KBM-7 (cell line): ENCODE measurements at regions not wholly inside any gene's neighbourhood (a gene's known extent, or its start where the extent isn't known, plus 50 kb on each side); places are given as distances from the start of the nearest gene placed in this dataset.
"Not testable (repeated sequence)": the region's sequence is repeated elsewhere in the genome, so short reads cannot be mapped to it uniquely, and the experiment has no call there.

ENCODE experiments used
- DNase-seq: peaks from one replicate; pipeline ENCODE4 v3.0.0-alpha.2; 2015
- in situ Hi-C: fragments of 300-500 bp; cut with MboI; formaldehyde crosslinking; loops from 2 replicates; pipeline ENCODE4 v1.14.3; 2020; ENCODE audit warnings: low sequenced_read_pairs, low pct_unique_long_range_greater_than_20kb, mixed read lengths

DNA sequence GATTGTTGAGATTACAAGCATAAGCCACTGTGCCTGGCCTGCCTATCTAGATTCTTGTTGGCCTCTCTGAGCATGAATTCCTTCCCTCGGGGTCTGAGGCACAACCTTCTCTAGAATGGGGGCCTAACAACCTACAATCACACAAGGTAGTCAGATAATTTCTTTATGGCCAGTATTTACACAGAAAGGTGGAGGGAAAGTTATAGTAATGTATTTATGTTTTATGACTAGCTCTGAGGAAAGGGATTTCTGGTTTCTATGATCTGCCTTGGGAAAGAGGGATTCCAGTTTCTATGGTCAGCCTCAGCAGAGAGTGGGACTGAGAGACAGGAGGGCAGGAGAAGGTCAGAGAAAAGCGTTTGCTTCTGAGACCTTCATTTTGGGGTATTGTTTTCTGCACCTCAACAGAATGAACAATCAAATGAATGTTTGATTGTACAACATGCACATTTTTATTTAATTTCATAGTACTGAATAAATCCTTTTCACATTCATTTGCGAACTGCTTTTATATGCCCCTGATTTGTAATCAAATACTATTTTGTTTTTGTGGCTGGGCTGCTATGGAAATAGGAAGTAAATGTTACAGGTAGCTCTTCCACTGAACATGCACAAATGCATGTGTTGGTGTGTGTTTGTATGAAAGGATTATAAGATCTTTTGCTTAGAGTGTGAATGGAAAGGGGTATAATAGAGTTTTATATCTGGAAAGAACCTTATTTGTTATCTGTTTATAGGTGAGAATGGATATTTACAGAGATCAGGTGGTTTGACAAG lies 499.7 kb upstream of the RGS6 start:
- in situ Hi-C loops = no loop called here
- DNase-seq = no peak

GRCh38 chr14:71433303-71433702 lies 498.9 kb upstream of the RGS6 start:
- no peak for DNase-seq
- in situ Hi-C loops = no loop called here

GRCh38 chr14:71435641-71436040 lies 496.6 kb upstream of the RGS6 start:
- DNase-seq, in situ Hi-C loops: not testable (repeated sequence)

GRCh38 chr14:71437870-71438269 lies 494.4 kb upstream of the RGS6 start:
- in situ Hi-C loops = no loop called here
- DNase-seq = no peak

- in situ Hi-C loops = no loop called here
- no peak for DNase-seq
Observed at GRCh38 chr14:71438684-71439083, 493.5 kb upstream of the RGS6 start.

DNA sequence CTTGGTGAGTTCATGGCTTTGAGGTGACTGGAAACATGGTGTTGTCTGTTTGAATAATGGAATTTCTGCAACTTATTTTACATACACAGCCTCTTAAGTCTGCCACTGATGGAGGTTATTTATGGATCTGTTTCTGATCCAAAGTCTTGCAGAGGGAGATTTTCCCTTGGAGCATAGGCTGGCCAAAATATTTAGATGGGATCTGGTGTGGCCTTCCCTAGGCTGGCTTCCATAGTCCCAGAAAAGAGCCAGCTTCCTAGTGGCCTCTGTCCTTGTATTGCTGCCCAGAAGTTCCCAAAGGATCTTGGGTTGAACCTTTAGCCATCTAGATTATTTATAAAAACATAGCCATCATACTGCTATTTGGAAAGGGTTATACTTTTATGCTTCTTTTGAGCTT lies 491.1 kb upstream of the RGS6 start:
- in situ Hi-C loops = no loop called here
- DNase-seq = no peak

DNA sequence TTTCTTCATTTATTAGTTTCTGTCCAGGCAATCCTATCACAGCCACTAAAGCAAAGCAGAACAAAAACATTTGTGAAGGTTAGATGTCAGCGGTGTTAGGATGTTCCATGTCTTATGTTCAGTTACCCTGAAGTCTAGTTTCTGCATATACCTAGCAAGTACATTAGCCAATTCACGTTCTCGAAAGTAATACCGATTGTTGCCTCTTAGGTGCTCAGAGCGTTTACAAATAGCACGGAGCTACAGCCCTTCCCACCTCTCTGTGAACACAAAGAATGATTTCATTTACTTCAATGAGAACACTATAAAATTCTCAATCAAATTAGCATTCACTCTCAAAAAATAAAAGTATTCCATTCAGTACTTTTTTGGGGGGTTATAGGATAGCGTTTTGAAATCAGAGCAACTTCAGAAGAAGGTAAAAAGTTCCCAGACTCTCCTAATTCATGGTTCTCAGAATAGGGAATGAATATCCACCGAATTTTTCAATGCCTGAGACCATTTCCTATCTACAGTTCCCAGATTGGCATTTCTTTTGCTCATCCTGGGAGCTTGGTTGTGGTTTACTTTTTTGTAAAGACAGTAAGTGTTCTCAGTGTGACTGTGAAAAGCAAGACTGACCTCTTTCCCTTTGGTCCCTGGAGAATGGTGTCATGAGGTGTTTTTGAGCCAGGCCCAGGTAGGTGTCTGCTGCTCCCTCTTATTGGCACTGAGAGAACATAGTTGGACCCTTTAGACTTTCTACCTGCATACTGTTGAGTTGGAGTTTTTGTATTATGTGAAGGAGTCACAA lies 488.0 kb upstream of the RGS6 start:
- DNase-seq = no peak
- in situ Hi-C loops = no loop called here

- in situ Hi-C loops = no loop called here
- DNase-seq = no peak
Observed at GRCh38 chr14:71448431-71449315, 483.6 kb upstream of the RGS6 start.

DNA sequence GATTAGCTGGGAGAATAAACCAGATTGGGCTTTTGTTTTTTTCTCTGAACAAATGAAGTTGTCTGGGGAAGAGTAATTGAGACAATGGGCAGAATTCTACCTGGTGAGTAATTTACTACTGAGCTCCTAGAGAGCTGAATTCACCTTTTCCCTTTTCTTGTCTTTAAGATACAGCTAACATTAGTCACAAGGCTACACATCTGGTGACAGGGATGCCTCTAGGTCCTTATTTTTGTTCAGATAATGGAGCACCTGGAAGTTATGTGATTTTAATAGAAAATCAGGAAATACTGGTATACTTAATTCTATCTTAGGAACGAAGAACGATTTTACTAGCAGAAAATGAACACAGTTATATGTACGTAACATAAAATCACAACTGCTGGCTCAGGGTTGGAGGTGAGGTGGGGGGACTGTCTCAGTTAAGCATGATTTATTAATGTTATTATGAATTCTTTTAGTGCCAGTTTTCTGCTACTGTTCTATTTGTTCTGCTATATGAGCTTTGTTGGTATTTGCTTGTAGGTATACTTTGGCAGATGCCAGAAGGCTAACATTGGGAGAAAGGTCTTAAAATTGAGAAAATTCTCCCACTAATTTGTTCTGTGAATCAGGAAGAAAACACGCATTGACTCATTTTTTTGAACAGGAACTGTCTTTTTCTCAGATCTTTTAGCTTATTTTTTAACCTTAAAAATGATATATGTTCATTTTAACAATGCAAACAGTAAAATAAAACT lies 482.7 kb upstream of the RGS6 start:
- in situ Hi-C loops = no loop called here
- DNase-seq = no peak

DNA sequence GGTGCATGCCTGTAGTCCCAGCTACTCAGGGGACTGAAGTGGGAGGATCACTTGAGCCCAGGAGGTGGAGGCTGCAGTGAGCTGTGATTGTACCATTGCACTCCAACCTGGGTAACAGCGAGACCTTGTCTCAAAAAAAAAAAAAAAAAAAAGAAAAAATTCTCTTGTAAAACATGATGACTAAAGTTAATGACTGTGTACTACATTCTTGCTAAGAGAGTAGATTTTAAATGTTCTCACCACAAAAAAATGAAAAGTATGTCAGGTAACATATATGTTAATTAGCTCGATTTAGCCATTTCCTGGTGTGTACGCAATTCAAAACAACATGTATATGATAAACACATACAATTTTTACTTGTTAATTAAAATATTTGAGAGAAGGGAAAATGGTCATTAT lies 480.7 kb upstream of the RGS6 start:
- DNase-seq = no peak
- in situ Hi-C loops = no loop called here

GRCh38 chr14:71452539-71452938 lies 479.7 kb upstream of the RGS6 start:
- in situ Hi-C loops = no loop called here
- no peak for DNase-seq

DNA sequence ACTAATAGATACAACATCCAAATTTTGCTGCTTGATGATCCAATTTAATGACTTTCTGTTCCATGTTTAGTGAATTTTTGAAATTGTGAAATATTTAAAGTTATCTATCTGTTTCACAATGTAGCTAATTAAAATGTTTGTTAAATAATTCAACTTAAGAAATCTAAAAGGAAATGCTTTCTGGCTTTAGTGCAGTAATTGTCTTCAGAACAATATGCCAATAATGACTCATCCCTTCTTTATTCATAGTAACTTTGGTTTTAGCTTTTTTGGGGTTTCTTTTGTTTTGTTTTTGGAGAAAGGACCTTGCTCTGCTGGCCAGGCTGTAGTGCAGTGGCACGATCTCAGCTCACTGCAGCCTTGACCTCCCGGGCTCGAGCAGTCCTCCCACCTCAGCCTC lies 479.2 kb upstream of the RGS6 start:
- in situ Hi-C loops = no loop called here
- DNase-seq = no peak

GRCh38 chr14:71454010-71454409 lies 478.2 kb upstream of the RGS6 start:
- in situ Hi-C loops = no loop called here
- no peak for DNase-seq

DNA sequence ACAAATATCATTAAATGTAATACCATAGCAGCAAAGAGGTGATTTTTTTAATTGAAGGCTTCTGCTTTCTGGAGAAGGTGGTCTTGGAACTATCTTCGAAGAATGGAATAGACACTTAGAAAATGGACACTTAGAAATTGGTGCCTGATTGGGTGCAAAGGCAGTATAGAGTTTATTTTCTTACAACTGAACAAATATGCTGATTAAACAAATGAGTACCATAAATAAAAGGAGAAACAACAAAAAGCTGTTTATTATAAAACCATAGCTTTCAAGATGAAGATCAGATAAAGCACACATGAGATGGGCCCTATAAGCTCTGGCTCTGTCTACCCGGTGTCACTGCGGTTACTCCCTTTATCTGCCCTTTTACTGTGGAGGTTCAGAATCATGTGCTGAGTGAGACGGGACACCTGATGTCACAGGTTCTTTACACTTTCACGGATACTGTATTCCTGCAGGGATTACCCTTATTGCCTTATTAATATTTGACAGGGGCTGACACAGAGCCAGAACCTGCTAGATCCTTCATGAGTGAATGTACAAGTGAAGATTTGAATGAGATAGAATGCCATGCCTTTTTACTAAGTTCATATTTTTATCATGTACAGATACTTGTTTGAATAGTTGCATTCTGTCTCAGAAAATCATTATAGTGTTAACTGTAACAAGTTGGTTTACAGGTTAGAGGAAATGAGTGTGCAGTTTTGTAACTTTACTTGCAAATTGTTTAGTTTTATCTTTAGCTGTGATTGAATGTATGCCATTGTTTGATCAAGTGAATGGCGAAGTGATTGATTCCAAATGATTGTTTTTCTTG lies 477.5 kb upstream of the RGS6 start:
- DNase-seq = no peak
- in situ Hi-C loops = no loop called here

DNA sequence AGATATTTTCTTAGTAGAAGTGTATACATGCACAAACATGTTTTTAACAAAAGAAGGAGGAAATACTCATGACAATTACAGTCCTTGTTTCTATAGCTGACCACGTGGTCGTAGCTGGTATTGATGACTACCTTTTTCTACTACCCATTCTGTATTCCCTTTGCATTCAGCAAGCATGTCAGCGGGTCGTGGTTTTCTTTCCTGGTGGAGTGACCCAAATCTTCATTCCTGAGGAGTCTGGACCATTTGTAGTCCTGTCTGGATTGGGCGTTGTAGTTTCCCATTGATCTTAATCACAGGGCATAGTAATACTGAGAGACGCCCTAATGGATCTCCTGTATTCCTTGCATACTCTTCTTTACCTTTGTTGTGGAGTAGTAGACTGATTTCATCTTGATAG lies 472.1 kb upstream of the RGS6 start:
- DNase-seq = no peak
- in situ Hi-C loops = no loop called here

GRCh38 chr14:71461617-71462016 lies 470.6 kb upstream of the RGS6 start:
- DNase-seq, in situ Hi-C loops: not testable (repeated sequence)

DNA sequence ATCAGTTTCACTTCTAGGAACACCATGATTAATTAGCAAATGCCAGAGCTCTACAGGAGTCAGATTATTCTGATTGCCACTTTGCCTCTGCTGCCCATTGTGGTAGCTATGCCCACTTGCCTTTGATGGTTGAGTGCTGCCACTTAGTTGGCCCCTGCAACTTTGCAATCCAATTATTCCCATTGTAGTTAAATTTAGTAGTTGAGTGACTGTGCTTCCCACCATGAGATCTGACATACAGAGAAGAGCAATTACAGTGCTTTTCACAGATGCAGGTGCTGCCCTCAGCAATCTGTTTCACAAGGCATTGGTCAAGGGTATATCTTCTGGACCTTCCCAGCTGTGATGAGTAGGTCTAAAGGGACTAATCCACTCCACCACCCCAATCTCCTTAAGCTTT lies 468.4 kb upstream of the RGS6 start:
- no peak for DNase-seq
- in situ Hi-C loops = no loop called here

GRCh38 chr14:71464840-71465239 lies 467.4 kb upstream of the RGS6 start:
- no peak for DNase-seq
- in situ Hi-C loops = no loop called here
